GM18498 (cell line): ENCODE measurements at regions not wholly inside any gene's neighbourhood (a gene's known extent, or its start where the extent isn't known, plus 50 kb on each side); places are given as distances from the start of the nearest gene placed in this dataset.
A peak's percentile ranks its signal among the peaks of the same experiment; 100 is the strongest.
"Not testable (repeated sequence)": the region's sequence is repeated elsewhere in the genome, so short reads cannot be mapped to it uniquely, and the experiment has no call there.

ENCODE experiments used
- ATAC-seq: cut with Tn5 transposase; IDR thresholded peaks from one replicate; pipeline ENCODE4 v1.9.1; 2021; ENCODE audit warnings: mild to moderate bottlenecking, moderate library complexity; ENCODE audit not compliant: unreplicated experiment

DNA sequence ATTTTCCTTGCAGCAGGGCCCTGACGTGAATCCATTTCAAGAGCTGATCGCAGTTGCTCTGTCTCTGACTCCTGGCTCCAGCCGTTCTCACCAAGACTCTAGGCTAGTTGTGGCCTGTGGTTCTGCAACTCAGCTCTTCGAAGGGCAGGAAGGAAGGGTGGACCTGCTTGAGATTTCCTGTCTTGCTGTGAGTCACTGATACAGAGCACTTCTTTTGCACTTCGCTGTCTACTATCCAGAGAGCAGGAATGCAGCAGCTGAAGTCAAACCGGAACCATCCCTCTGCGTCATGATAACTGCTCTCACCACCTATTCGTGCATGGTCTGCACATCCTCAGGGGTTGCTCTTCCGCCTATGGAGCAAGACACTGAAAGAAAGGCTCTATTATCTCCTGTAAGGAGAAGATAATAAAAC, 59.7 kb downstream of the RAP2B start:
- peak; percentile 90 for ATAC-seq

DNA sequence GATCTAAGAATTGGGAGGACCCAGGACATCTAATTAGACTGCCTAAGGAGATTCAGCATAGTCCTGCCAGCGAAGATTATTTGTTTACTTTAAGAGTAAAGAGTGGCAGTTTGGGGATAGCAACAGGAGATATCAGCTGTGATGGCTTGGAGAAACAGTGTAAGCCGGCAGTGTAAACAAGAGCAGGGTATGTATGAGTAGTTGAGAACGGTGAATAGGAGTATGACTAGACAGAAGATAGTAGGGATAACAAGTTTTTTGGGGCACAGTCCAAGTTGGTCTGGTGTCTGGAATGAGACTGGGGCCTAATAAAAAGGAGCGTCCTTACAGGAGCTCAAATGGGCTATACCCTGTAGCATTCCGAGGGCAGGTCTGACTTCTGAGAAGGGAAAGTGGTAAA, 64.9 kb downstream of the RAP2B start:
- not testable (repeated sequence) for ATAC-seq

DNA sequence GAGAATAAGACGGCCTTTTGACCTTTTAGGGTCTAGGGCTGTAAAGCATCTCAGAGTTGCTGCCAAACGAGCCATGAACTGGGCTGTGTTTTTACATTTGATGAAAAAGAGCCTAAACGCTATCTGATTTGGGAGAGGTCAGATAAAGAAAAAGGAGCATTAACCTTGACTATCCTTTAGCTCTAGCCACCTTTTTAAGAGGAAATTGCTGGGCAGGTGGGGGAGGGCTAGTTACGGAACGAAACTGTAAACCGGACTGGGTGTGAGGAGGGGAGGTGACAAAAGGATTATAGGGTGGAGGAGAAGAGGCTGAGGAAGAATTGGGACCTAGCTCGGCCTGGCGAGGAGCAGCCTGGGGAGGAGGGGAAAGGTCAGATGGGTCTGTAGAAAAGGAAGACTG, 68.4 kb downstream of the RAP2B start:
- ATAC-seq, result not testable (repeated sequence)

DNA sequence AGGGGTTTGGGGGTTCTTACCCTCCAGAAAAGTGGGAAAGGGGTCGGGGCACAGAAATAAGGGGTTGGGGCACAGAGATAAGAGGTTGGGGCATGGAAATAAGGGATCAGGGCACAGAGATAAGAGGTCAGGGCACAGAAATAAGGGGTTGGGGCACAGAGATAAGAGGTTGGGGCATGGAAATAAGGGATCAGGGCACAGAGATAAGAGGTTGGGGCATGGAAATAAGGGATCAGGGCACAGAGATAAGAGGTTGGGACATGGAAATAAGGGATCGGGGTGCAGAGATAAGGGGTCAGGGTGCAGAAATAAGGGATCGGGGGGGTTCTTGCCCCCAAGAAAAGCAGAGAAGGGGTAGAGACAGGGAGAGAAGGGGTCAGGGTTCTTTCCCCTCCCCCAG, 69.2 kb downstream of the RAP2B start:
- not testable (repeated sequence) for ATAC-seq

DNA sequence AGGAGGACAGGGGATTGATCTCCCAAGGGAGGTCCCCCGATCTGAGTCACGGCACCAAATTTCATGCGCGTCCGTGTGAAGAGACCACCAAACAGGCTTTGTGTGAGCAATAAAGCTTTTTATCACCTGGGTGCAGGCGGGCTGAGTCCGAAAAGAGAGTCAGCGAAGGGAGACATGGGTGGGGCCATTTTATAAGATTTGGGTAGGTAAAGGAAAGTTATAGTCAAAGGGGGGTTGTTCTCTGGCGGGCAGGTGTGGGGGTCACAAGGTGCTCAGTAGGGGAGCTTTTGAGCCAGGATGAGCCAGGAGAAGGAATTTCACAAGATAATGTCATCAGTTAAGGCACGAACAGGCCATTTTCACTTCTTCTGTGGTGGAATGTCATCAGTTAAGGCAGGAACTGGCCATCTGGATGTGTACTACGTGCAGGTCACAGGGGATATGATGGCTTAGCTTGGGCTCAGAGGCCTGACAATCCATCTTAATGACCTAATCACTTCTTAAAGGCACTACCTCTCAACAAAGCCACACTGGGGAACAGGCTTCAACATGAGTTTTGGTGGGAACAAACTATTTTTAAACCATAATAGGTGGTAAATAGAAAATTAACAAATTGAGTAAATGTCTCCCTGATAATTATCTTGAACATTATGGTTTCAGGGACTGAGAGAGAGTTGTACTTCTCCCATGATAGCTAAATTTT, 70.2 kb downstream of the RAP2B start:
- not testable (repeated sequence) for ATAC-seq

DNA sequence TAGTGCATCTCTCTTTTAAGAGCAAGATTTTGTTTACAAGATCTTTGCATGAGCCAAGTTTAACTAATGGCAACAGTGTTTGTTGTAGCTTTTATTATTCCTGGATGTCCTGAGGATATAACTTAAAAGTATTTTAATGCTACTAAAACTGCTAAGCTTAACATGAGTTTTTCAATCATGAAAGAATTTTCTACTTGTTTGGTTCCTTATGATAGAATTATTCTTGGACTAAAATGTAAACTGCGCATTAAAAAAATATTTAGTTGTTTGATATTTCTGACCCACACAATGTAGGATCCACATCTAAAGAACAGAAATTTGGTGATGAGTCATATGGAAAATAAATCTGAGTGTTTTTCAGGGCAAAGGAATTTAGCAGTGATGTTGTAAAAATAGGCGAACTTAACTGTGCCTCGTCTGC, 70.8 kb downstream of the RAP2B start:
- no peak for ATAC-seq

DNA sequence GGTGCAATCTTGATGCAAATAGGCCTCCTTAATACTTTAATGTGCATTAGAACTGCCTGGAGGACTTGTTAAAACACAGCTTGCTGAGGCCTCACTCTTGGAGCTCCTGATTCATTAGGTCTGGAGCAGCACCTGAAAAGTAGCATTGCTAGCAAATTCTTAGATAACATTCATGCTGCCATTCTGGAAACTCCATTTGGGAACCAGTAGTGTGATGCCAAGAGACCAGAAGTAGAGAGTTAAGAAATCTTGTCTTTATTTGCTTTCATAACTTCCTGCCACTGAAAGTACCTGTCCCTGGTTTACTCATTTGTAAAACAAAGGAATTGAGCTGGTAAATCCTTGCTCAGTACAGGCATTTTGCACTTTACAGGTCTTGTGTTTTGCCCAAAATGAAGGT, 72.0 kb downstream of the RAP2B start:
- ATAC-seq, result no peak

DNA sequence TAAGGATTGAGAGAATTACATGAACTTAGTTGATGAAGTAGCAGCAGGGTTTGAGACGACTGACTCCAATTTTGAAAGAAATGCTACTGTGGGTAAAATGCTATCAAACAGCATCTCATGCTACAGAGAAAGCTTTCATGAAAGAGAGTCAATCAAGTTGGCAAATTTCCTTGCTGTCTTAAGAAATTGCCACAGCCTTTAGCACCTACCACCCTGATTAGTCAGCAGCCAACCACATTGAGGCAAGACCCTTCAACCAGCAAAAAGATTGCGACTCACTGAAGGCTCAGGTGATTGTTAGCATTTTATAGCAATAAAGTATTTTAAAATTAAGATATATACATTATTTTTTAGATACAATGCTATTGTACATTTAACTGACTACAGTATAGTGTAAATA, 80.9 kb downstream of the RAP2B start:
- ATAC-seq, result no peak

DNA sequence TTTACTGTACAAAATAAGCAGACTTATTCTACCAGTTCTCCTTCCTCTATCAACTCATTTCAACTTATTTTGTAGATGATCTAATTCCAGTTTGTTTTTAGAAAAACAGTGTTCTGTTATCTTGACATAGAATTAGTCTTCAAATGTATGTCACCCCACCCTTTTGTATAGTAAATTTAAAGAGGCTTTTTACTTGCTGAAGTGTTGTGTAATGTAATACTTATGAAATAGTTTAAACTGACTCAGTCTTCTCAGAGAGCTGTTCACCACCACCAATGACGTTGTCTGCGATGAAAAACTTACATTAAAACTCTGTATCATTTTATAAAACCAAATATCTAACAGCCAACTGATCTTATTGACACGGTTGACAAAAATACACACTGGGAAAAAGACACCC, 82.9 kb downstream of the RAP2B start:
- no peak for ATAC-seq

DNA sequence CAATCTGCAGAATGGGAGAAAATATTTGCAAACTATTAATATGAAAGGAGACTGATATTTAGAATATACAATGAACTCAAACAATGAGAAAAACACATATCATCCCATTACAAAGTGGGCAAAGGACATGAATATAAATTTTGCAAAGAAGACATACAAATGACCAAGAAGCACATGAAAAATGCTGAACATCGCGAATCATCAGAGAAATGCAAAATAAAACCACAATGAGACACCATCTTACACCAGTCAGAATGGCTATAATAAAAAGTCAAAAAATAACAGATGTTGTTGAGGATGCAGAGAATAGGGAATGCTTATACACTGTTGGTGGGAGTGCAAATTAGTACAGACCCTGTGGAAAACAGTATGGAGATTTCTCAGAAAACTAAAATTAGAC, 83.6 kb downstream of the RAP2B start:
- no peak for ATAC-seq

DNA sequence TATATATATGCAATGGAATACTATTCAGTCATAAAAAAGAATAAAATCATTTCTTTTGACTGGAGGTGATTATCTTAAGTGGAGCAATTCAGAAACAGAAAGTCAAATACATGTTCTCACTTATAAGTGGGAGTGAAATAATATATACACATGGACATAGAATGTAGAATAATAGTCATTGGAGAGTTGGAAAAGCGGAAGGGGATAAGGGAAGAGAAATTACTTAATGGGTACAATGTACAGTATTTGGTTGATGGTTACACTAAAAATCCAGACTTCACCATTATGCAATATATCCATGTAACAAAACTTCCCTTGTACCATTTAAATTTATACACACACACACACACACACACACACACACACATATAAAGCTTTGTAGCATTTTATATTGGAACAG, 84.3 kb downstream of the RAP2B start:
- no peak for ATAC-seq

DNA sequence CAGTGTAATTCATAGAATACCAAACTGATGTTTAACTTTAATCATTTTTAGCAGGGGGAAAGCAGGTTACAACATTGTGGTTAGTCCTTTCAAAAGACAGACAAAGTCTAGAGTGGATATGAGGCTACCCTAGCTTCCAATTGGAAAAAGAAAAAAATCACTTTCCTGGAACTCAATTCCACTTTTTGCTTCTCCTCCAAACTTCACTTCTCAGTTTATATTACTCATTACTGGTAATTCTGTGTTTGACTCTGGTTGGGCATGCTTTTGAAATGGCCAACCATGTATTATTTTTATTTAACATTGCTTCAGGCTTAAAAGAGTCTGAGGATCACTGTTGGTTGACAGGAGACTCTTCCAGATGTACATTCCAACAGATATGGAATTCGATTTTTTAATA, 84.8 kb downstream of the RAP2B start:
- no peak for ATAC-seq

DNA sequence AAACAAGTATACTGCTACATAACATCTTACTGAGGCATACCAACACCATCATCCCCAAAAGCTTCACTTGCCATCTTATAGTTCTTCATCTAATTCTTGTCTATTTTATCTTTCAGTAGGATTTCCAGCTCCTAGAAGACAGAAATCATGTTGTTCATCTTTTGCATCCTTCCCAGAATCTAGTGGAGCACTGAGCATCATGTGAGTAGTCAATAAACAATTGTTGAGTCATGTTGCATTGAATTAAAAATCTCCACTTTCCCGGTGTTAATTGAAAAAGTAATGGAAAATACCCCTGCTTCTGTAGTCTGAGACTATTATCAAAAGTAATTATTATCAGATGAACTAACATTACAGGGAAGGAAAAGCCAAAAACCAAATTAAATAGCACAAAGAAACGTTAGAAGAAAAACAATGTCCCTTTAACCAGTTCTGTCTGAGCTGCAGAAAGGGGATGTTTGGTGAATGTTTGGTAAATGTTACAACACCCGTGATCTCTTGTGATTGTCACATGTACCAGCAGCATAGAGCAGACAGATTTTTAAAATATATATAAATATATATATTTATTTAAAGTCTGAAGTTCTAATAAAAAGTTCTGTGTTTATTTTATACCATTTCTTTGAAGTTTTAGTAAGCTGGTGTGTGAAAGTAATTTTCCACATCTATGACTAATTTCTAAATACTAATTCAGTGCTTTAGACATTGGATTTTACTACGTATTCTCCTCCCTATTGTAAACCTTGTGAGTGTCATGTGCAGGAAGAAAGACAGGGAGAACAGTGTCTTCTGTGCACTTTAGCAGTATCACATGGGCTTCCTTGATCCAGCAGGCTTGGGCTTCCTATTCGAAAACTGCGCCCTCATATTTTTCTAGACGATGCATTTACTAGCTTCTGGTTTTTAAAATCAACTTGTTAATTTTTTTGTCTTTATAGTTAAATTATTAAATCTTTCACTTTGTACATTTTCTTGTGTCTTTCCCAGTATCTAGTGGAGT, 85.6 kb downstream of the RAP2B start:
- no peak for ATAC-seq

DNA sequence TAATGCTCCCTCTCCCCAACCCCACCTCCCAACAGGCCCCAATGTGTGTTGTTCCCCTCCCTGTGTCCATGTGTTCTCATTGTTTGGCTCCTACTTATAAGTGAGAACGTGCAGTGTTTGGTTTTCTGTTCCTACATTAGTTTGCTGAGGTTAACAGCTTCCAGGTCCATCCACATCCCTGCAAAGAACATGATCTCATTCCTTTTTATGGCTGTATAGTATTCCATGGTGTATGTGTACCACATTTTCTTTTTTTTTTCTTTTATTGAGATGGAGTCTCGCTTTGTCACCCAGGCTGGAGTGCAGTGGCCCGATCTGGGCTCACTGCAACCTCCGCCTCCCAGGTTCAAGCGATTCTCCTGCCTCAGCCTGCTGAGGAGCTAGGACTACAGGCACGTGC, 86.8 kb downstream of the RAP2B start:
- ATAC-seq, result not testable (repeated sequence)

DNA sequence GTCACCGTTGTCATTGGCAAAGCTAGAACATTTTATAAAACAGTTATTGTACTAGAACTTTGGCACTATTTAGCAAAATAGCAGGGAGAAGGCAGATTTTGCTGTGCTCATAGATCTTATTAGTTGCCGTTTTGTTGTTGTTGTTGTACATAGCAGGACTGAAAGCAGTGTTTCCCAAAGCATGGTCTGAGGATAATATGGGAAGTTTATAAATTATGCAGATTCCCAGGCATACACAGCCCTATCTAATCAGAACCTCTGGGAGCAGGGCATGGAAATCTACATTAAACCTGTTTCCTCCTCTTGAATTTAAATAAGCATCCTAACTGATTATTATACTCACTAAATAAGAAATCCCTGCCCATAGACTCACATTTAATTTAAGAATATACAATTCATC, 87.9 kb downstream of the RAP2B start:
- ATAC-seq, result no peak

DNA sequence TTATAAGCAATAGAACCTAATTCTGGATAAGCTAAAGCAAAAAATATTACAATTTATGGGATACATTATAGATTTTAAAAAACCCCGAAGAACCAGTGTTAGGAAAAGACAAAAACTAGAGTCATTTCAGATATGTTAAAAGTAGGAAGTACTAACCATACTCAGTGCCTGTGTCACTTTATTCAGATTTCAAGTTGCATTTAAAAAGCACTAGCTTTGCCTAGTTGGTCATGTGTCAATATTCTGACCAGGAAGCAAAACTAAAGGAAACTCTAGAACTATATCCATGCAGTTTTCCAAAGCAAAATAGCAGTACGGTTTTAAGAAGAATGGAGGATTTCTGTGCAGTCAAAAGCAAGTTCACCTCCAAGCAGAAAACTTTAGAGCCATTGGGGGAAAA, 88.4 kb downstream of the RAP2B start:
- ATAC-seq, result no peak

DNA sequence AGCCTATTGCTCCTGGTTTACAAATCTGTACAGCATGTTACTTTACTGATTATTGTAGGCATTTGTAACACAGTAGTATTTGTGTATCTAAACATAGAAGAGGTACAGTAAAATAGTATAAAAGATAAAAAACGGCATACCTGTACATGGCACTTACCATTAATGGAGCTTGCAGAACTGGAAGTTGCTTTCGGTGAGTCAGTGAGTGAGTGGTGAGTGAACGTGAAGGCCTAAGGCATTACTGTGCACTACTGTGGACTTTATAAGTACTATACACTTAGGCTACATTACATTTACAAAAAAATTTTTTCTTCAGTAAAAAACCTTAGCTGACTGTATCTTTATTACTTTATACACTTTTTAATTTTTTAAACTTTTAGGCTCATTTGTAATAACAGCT, 90.9 kb downstream of the RAP2B start:
- ATAC-seq, result no peak

DNA sequence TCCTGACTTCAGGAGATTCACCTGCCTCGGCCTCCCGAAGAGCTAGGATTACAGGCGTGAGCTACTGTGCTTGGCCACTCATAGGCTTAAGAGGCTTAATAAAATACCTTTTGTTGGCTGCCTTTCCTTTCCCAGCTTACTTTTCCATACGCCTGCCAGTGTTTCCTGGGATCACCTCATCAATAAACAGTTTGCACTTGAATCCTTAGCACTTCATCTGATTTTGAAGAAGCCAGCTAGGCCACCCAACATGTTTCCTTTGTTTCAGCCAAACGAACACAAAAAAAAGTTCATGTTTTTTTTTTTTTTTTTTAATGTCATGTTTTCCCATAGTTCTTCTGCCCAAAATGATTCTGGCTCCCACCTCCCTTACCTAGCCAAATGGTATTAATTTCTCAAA, 92.3 kb downstream of the RAP2B start:
- no peak for ATAC-seq

DNA sequence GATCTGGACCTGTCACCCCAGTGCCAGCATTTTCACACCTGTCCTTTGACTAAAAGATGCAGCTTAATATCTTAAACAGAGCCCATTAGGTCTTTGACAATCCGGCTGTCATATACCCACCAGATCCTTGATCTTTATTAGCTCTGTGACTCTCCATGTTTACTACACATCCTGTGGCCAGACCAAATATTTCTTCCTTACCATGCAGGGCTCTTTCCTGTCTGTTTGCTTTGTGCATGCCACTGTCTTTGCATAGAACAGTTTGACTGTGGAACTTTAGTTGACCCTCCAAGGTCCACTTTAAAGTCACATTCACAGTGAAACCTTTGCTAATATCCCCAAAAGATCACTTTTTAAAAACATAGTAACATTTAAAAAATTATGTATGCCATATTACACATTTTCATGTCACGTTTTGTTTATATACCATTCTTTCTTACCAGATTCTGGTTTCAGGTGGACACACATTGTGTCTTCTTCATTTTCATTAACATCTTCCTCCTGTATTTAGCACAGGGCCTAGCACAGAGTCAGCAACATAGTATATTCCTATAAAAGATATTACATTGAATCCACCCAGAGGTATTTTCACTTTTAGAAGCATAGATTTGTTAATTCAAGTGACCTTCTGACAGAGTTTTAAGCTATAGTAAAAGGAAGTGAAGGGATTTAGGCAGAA, 95.8 kb downstream of the RAP2B start:
- no peak for ATAC-seq

DNA sequence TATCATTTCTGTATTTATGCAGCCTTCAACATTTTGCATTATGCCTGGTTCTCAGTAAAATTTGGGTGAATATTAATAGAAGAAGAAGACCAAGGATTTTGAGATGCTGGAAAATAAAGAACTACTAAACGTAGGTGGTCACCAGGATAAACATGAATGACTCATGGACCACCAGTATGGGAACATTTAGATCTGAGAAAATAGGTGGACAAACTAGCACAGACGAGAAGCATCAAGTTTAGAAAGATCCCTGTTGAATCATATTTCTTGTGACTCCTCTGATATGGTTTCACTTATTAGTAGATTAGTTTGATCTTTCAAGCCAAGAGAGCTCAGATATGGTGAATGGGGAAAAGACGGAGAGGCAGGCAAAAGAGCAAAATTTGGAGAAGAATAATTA, 97.9 kb downstream of the RAP2B start:
- ATAC-seq, result no peak

DNA sequence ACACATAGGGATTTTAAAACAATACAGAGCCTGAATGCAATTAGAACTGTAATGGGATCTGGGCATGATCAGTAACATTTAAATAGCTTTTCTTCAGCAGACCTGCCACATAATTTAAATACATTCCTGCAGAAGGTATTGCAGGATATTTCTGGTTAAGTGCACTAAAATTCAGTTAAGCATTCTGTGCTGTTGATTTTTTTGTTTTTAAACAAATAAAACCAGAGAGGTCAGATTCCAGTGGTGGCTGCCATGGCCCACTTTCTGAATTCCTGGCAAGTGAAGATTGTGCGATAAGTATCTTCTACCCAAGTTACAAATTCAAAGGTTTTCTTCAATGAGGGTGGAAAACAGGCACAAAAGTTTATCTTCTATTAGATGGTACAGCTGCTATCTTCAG, 98.7 kb downstream of the RAP2B start:
- no peak for ATAC-seq

DNA sequence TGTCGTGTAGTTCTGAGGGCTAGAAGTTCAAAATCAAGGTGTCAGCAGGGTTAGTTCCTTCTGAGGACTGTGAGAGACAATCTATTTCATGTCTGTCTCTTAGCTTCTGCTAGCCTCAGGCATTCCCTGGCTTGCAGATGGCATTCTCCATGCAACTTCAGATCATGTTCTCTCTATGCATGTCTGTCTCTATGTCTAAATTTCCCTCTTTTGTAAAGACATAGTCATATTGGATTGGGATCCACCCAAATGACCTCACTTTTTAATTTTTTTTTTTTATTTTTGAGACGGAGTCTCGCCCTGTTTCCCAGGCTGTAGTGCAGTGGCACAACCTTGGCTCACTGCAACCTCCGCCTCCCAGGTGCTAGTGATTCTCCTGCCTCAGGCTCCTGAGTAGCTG, 104.6 kb downstream of the RAP2B start:
- ATAC-seq, result no peak
